HFFc6 (cell line): ENCODE measurements at regions not wholly inside any gene's neighbourhood (a gene's known extent, or its start where the extent isn't known, plus 50 kb on each side); places are given as distances from the start of the nearest gene placed in this dataset.

Experiments
- DNase-seq: peaks from one replicate; pipeline ENCODE4 v3.0.0-alpha.2; 2018
- H3K27ac Mint-ChIP-seq: 2 replicates; pipeline ENCODE4 v1.8.0; 2020; ENCODE audit warnings: mild to moderate bottlenecking, mixed read lengths
- H3K27me3 Mint-ChIP-seq: 2 replicates; pipeline ENCODE4 v1.8.0; 2021; ENCODE audit warnings: mild to moderate bottlenecking, moderate library complexity, mixed read lengths; ENCODE audit not compliant: insufficient read depth
- H3K36me3 Mint-ChIP-seq: 2 replicates; pipeline ENCODE4 v1.8.0; 2021; ENCODE audit warnings: low read depth, mixed read lengths
- H3K4me1 Mint-ChIP-seq: 2 replicates; pipeline ENCODE4 v1.8.0; 2020; ENCODE audit warnings: low read depth, mixed read lengths
- H3K4me3 Mint-ChIP-seq: 2 replicates; pipeline ENCODE4 v1.8.0; 2020; ENCODE audit warnings: mild to moderate bottlenecking, moderate library complexity, mixed read lengths
- H3K9me3 Mint-ChIP-seq: 2 replicates; pipeline ENCODE4 v1.8.0; 2020; ENCODE audit warnings: mild to moderate bottlenecking, mixed read lengths
- TF ChIP-seq, protein P1 (sequence below): fragments of 200-600 bp; sonication (generic); IDR thresholded peaks from 2 replicates; pipeline ENCODE4 v1.5.0; 2021; ENCODE audit warnings: antibody characterized with exemption, mild to moderate bottlenecking

DNA sequence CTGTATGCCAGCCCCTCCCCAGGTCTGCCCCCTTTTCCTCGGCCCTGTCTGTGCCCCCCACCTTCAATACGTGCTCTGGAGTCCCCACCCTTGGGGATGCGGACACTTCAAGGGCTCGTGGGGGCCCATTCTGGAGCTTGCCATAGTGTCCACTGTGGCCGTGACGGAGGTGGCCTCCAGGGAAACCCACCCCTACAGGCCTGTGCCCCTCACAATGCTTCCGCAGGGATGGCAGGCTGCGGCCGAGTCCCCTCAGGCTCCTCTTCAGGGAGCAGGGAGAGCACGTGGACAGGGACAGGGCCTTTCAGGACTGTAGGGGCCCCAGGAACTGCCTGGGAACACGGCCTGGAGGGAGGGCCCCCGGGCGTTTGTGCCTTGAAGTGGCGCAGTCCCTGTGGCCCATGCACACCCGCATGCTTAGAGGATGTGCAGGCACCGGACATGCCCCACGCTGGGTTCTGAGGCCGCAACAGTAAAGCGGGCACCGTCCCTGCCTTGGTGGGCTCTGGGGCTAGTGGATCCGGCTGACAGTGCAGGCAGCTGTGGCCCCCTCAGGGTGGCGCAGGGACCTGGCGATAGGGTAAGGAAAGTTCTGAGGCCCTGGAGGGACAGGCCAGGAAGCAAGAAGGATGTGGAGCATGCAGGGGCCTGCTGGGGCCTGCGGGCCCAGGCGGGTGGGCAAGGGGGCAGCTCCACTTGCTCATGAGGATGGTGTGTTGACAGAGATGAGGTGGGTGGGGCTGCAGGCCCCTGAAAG lies 209.0 kb upstream of the RTL1 start:
- TF ChIP-seq, protein P1, sequence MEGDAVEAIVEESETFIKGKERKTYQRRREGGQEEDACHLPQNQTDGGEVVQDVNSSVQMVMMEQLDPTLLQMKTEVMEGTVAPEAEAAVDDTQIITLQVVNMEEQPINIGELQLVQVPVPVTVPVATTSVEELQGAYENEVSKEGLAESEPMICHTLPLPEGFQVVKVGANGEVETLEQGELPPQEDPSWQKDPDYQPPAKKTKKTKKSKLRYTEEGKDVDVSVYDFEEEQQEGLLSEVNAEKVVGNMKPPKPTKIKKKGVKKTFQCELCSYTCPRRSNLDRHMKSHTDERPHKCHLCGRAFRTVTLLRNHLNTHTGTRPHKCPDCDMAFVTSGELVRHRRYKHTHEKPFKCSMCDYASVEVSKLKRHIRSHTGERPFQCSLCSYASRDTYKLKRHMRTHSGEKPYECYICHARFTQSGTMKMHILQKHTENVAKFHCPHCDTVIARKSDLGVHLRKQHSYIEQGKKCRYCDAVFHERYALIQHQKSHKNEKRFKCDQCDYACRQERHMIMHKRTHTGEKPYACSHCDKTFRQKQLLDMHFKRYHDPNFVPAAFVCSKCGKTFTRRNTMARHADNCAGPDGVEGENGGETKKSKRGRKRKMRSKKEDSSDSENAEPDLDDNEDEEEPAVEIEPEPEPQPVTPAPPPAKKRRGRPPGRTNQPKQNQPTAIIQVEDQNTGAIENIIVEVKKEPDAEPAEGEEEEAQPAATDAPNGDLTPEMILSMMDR: no peak
- H3K27me3 Mint-ChIP-seq: peaks cover 19% of the 10 kb centered on the region
- no peaks in the 10 kb centered on the region for H3K36me3 Mint-ChIP-seq
- no peak for DNase-seq
- no peaks in the 10 kb centered on the region for H3K9me3 Mint-ChIP-seq
- H3K4me3 Mint-ChIP-seq: no peak overlapping the region
- H3K27ac Mint-ChIP-seq: no peak overlapping the region
- H3K4me1 Mint-ChIP-seq: no peaks in the 10 kb centered on the region

DNA sequence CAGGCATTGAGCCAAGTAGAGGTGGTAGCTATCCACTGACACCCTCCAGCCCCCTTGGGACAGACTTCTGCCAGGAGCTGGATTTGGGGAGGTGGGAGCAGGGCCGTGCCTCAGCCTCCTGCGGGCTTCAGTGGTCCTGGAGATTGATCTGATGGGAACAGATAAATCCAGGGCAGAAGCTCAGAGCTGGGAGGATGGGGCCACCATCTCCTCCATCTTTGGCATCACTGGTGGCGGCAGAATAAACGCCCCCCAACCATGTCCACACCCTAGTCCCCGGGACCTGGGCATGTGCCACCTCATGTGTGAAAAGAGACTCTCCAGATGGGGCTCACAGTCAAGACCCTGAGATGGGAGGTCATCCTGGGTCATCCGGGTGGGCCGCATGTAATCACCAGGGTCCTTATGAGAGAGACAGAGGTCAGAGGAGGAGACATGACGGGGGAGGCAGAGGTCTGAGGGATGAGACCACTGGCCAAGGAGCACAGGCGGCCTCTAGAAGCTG lies 209.6 kb upstream of the RTL1 start:
- Mint-ChIP-seq H3K36me3 (no peaks in the 10 kb centered on the region), H3K9me3 (no peaks in the 10 kb centered on the region), H3K27ac (no peak overlapping the region), H3K4me3 (no peak overlapping the region), H3K27me3 (peaks cover 19% of the 10 kb centered on the region), H3K4me1 (no peaks in the 10 kb centered on the region)
- TF ChIP-seq, protein P1: no peak
- no peak for DNase-seq

DNA sequence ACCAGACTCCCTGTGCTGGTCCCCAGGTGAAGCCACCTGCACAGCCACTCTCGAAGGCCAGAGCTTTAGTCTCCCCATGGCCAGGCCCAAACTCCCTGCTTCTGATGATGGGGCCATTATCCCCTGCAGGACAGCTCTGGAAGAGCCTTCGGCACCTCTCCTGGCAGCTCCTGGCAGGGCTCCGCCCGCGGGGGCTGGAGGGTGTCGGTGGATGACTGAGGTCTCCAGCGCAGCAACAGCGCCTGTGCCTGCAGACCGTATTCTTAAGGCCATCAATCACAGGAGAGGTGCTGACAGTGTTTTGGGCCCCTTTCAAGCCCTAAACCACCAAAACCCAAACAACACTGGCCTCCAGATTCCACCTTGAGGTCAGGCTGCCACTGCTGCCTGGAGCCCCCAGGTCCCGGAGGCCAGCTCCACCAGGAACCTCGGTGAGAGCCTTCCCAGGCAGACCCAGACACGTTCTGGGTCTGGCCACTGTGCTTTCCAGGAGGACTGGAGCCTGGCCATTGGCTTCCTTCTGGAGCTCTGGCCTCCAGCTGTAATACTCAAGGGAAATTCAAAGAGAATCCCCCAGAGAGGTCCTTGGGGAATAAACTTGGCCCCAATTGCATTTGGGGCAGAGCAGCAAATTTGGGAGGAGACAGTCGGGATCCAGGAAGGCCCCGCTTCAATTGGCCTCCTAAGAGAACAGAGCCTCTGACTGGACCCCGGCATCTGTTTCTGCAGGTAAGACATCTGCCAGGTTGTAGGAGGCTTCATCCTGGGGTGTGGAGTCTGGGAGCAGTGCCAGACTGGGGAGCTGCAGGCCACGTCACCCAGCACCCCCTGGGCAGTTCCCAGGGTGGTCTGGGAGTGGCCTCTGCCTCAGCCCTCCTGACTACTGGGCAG lies 210.6 kb upstream of the RTL1 start:
- Mint-ChIP-seq H3K36me3 (no peaks in the 10 kb centered on the region), H3K4me3 (no peak overlapping the region), H3K27ac (no peak overlapping the region), H3K27me3 (peaks cover 25% of the 10 kb centered on the region), H3K4me1 (no peaks in the 10 kb centered on the region), H3K9me3 (no peaks in the 10 kb centered on the region)
- TF ChIP-seq, protein P1: no peak
- DNase-seq: no peak

GRCh38 chr14:101114726-101115515 lies 211.4 kb upstream of the RTL1 start:
- Mint-ChIP-seq H3K27me3 (peaks cover 30% of the 10 kb centered on the region), H3K4me3 (no peak overlapping the region), H3K27ac (no peak overlapping the region), H3K36me3 (no peaks in the 10 kb centered on the region), H3K4me1 (peaks cover 2% of the 10 kb centered on the region; the same call in 1 of the 2 replicates), H3K9me3 (no peaks in the 10 kb centered on the region)
- TF ChIP-seq, protein P1: no peak
- no peak for DNase-seq

GRCh38 chr14:101115652-101116051 lies 212.1 kb upstream of the RTL1 start:
- H3K27ac Mint-ChIP-seq: no peak overlapping the region
- no peaks in the 10 kb centered on the region for H3K9me3 Mint-ChIP-seq
- peaks cover 6% of the 10 kb centered on the region; the same call in 1 of the 2 replicates for H3K4me1 Mint-ChIP-seq
- no peaks in the 10 kb centered on the region for H3K36me3 Mint-ChIP-seq
- DNase-seq: no peak
- TF ChIP-seq, protein P1: no peak
- H3K4me3 Mint-ChIP-seq: no peak overlapping the region
- H3K27me3 Mint-ChIP-seq: peaks cover 33% of the 10 kb centered on the region
